ENCODE measurements at regions not wholly inside any gene's neighbourhood (a gene's known extent, or its start where the extent isn't known, plus 50 kb on each side); places are given as distances from the start of the nearest gene placed in this dataset.

GRCh38 chr12:9392842-9393241 is 184.6 kb upstream of the PZP start:
- H3K27ac ChIP-seq (ENCODE audit: poor library complexity, severe bottlenecking), result no peak overlapping the region
- TF ChIP-seq, protein P1, sequence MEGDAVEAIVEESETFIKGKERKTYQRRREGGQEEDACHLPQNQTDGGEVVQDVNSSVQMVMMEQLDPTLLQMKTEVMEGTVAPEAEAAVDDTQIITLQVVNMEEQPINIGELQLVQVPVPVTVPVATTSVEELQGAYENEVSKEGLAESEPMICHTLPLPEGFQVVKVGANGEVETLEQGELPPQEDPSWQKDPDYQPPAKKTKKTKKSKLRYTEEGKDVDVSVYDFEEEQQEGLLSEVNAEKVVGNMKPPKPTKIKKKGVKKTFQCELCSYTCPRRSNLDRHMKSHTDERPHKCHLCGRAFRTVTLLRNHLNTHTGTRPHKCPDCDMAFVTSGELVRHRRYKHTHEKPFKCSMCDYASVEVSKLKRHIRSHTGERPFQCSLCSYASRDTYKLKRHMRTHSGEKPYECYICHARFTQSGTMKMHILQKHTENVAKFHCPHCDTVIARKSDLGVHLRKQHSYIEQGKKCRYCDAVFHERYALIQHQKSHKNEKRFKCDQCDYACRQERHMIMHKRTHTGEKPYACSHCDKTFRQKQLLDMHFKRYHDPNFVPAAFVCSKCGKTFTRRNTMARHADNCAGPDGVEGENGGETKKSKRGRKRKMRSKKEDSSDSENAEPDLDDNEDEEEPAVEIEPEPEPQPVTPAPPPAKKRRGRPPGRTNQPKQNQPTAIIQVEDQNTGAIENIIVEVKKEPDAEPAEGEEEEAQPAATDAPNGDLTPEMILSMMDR (IDR thresholded peaks at IDR 0.05; ENCODE audit: poor library complexity, severe bottlenecking), result no peak

DNA sequence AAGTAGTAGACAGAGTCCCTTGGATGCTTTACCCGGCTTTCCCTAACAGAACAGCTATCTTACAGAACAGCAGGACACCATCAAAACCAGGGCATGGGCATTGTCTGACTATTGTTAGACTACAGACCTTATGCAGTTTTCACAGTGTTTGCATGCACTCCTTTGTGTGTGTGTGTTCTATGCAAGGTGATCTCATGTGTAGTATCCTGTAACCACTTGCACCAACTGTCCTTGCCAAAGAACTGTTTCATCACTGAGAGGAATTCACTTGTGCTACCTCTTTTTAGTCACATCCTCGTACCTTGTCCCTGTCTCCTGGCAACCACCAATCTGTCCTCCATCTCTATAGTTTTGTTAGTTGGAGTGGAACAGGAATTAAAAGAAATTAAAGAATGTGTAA is 183.6 kb upstream of the PZP start:
- Histone ChIP-seq H3K9me3 (ENCODE audit: severe bottlenecking) (no peaks in the 10 kb centered on the region), H3K36me3 (ENCODE audit: low read depth) (no peaks in the 10 kb centered on the region), H3K4me1 (ENCODE audit: insufficient read depth, poor library complexity, severe bottlenecking) (no peaks in the 10 kb centered on the region), H3K27me3 (ENCODE audit: insufficient read depth, poor library complexity, severe bottlenecking) (no peaks in the 10 kb centered on the region), H3K27ac (ENCODE audit: poor library complexity, severe bottlenecking) (no peak overlapping the region), H3K4me3 (ENCODE audit: severe bottlenecking) (no peak overlapping the region)
- ATAC-seq (ENCODE audit: low read depth), result no peak
- no peak for DNase-seq (ENCODE audit: low spot score)
- TF ChIP-seq, protein P1 (IDR thresholded peaks at IDR 0.05; ENCODE audit: poor library complexity, severe bottlenecking), result no peak

More at GRCh38 chr12:9392842-9393241, 184.6 kb upstream of the PZP start:
- Histone ChIP-seq H3K9me3 (ENCODE audit: severe bottlenecking) (no peaks in the 10 kb centered on the region), H3K27me3 (ENCODE audit: insufficient read depth, poor library complexity, severe bottlenecking) (no peaks in the 10 kb centered on the region), H3K4me3 (ENCODE audit: severe bottlenecking) (no peak overlapping the region), H3K4me1 (ENCODE audit: insufficient read depth, poor library complexity, severe bottlenecking) (no peaks in the 10 kb centered on the region), H3K36me3 (ENCODE audit: low read depth) (no peaks in the 10 kb centered on the region)
- DNase-seq (ENCODE audit: low spot score) (no peak), ATAC-seq (ENCODE audit: low read depth) (no peak)

DNA sequence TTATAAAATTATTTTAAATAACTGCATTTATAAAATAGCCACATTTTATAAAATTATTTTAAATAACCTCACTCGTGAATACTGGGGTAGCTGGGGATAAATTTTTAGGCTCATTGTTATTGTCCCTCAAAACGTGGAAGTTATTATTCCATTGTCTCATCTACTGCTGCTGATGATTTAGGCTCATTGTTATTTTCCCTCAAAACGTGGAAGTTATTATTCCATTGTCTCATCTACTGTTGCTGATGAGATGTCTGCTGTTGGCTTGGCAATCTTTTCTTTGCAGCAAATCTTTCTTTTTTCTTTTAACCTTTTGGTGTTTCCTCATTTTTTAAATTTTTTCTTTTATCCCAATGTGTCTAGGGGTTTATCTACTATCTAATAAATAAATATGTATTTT is 182.6 kb upstream of the PZP start:
- TF ChIP-seq, protein P1 (IDR thresholded peaks at IDR 0.05; ENCODE audit: poor library complexity, severe bottlenecking), result no peak
- Histone ChIP-seq H3K4me1 (ENCODE audit: insufficient read depth, poor library complexity, severe bottlenecking) (no peaks in the 10 kb centered on the region), H3K9me3 (ENCODE audit: severe bottlenecking) (no peaks in the 10 kb centered on the region), H3K27me3 (ENCODE audit: insufficient read depth, poor library complexity, severe bottlenecking) (no peaks in the 10 kb centered on the region), H3K36me3 (ENCODE audit: low read depth) (no peaks in the 10 kb centered on the region), H3K4me3 (ENCODE audit: severe bottlenecking) (no peak overlapping the region), H3K27ac (ENCODE audit: poor library complexity, severe bottlenecking) (no peak overlapping the region)
- no peak for ATAC-seq (ENCODE audit: low read depth)
- DNase-seq (ENCODE audit: low spot score), result no peak

GRCh38 chr12:9389796-9390195 is 181.6 kb upstream of the PZP start:
- DNase-seq (ENCODE audit: low spot score) (no peak), ATAC-seq (ENCODE audit: low read depth) (no peak)
- no peaks in the 10 kb centered on the region for H3K9me3 ChIP-seq (ENCODE audit: severe bottlenecking)
- H3K27me3 ChIP-seq (ENCODE audit: insufficient read depth, poor library complexity, severe bottlenecking), result no peaks in the 10 kb centered on the region
- TF ChIP-seq, protein P1 (IDR thresholded peaks at IDR 0.05; ENCODE audit: poor library complexity, severe bottlenecking), result no peak
- no peak overlapping the region for H3K27ac ChIP-seq (ENCODE audit: poor library complexity, severe bottlenecking)
- H3K4me3 ChIP-seq (ENCODE audit: severe bottlenecking), result no peak overlapping the region
- no peaks in the 10 kb centered on the region for H3K4me1 ChIP-seq (ENCODE audit: insufficient read depth, poor library complexity, severe bottlenecking)
- H3K36me3 ChIP-seq (ENCODE audit: low read depth), result no peaks in the 10 kb centered on the region

DNA sequence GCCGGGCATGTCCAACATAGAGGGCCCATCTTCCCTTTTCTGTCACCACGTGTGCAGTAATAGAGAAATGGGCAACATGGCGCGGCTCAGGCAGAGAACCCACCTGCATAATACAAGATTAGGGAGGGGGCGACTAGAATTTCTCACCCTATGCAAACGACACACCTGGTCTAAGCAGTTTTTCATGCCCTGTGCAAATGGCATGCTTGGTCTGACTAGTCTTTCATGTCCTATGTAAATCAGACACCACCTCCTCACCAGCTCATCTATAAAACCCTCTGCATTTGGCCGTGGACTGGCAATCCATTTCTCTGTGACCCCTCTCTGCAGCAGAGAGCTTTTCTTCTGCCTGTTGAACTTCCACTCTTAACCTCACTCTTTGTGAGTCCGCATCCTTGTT is 180.2 kb upstream of the PZP start:
- no peaks in the 10 kb centered on the region for H3K4me1 ChIP-seq (ENCODE audit: insufficient read depth, poor library complexity, severe bottlenecking)
- TF ChIP-seq, protein P1 (IDR thresholded peaks at IDR 0.05; ENCODE audit: poor library complexity, severe bottlenecking), result no peak
- no peak overlapping the region for H3K27ac ChIP-seq (ENCODE audit: poor library complexity, severe bottlenecking)
- H3K36me3 ChIP-seq (ENCODE audit: low read depth), result no peaks in the 10 kb centered on the region
- no peaks in the 10 kb centered on the region for H3K27me3 ChIP-seq (ENCODE audit: insufficient read depth, poor library complexity, severe bottlenecking)
- DNase-seq (ENCODE audit: low spot score) (no peak), ATAC-seq (ENCODE audit: low read depth) (no peak)
- no peaks in the 10 kb centered on the region for H3K9me3 ChIP-seq (ENCODE audit: severe bottlenecking)
- no peak overlapping the region for H3K4me3 ChIP-seq (ENCODE audit: severe bottlenecking)
